Adrenal gland (tissue), 9 donors: ENCODE measurements at regions not wholly inside any gene's neighbourhood (a gene's known extent, or its start where the extent isn't known, plus 50 kb on each side); places are given as distances from the start of the nearest gene placed in this dataset.

Experiments
- DNase-seq, 7 donors: peaks; one replicate each; pipeline ENCODE4 v3.0.0-alpha.2; 2019 to 2020
- H3K27ac ChIP-seq, 5 donors: fragments of 200-600 bp; sonication (generic) in 4 of 5; 1 replicate in 3 of 5; 2 replicates in 2 of 5; pipeline versions ENCODE4 v1.5.1 to v1.8.0; 2016 to 2020; ENCODE audit warnings: mild to moderate bottlenecking in 1 of 5
- H3K27me3 ChIP-seq: fragments of 200-600 bp; 2 replicates; pipeline ENCODE4 v1.8.0; 2021
- H3K36me3 ChIP-seq, 2 donors: fragments of 200-600 bp; replicated peaks in 1 of 2; 1 replicate in 1 of 2; 2 replicates in 1 of 2; pipeline versions ENCODE4 v1.5.1 to v1.8.0; 2018 to 2022
- H3K4me1 ChIP-seq, 2 donors: fragments of 200-600 bp; replicated peaks in 1 of 2; 1 replicate in 1 of 2; 2 replicates in 1 of 2; pipeline versions ENCODE4 v1.5.1 to v1.8.0; 2018 to 2021
- H3K4me3 ChIP-seq, 4 donors: fragments of 200-600 bp; sonication (generic) in 3 of 4; one replicate each; pipeline ENCODE4 v1.5.1; 2016 to 2018
- H3K9me3 ChIP-seq, 3 donors: fragments of 200-600 bp; sonication (generic) in 1 of 3; replicated peaks in 1 of 3; 1 replicate in 2 of 3; 2 replicates in 1 of 3; pipeline versions ENCODE4 v1.5.1 to v1.8.0; 2016 to 2021
- CTCF ChIP-seq, 6 experiments: fragments of 450-650 bp in 4 of 6; fragments of 200-600 bp in 2 of 6; sonication (generic) in 1 of 6; IDR thresholded peaks; 1 replicate in 5 of 6; 2 replicates in 1 of 6; pipeline versions ENCODE4 v1.5.1 to v1.8.0; 2016 to 2021; ENCODE audit warnings: antibody characterized with exemption in 6 of 6, mild to moderate bottlenecking in 2 of 6, moderate library complexity in 1 of 6
- POLR2A ChIP-seq, 2 donors: fragments of 450-650 bp; IDR thresholded peaks; one replicate each; pipeline ENCODE4 v1.6.1; 2017; ENCODE audit warnings: antibody characterized with exemption in 2 of 2, mild to moderate bottlenecking in 2 of 2, moderate library complexity in 1 of 2
- WGBS, 4 donors: extraction: QIAGEN DNeasy Blood & Tissue Kit in 2 of 4; methylation state at CpG; one replicate each; pipeline versions ENCODE4 v1.1.5 to v1.1.7; 2013 to 2017; 5-methylcytosine and 5-hydroxymethylcytosine counted together
- intact Hi-C, 2 donors: fragments of 100-400 bp; cut with DNase I; formaldehyde crosslinking; loops; one replicate each; pipeline versions ENCODE4 v1.14.1 to v1.15.0; 2022 to 2023
- donor health status: healthy with polysubstance abuse.
- donor health status: Bipolar disorder and iron deficiency.
- donor health status: DM: yes; HTN: yes; CAD: no.
- donor health status: DM: no; HTN: no; CAD: no.
- donor health status: DM: no; HTN: no; CAD: no.

- Histone ChIP-seq H3K9me3 (no peaks in the 10 kb centered on the region), H3K36me3 (no peaks in the 10 kb centered on the region), H3K27ac (peak overlapping the region in 3 of 5 donors; percentile 31 to 77 (median 63)), H3K27me3 (no peaks in the 10 kb centered on the region), H3K4me1 (peaks cover 16 to 29% of the 10 kb centered on the region in 2 donors), H3K4me3 (no peak overlapping the region)
- DNase-seq, result peak in 6 of 7 donors; percentile 25 to 68 (median 46)
- intact Hi-C loops, result no loop called here
- 9 to 17% (median 12%) methylated on average over 4 of the region's 4 CpGs for WGBS, 4 donors
- TF ChIP-seq POLR2A (IDR thresholded peaks at IDR 0.05) (no peak), CTCF (IDR thresholded peaks at IDR 0.05) (no peak)
Observed at GRCh38 chr1:100628631-100629081, 90.7 kb downstream of the GPR88 start.

- H3K27me3 ChIP-seq, result no peaks in the 10 kb centered on the region
- H3K4me1 ChIP-seq, result peaks cover 16 to 29% of the 10 kb centered on the region in 2 donors
- H3K27ac ChIP-seq, result peak overlapping the region in 1 of 5 donors; percentile 63
- intact Hi-C loops, result no loop called here
- no peaks in the 10 kb centered on the region for H3K36me3 ChIP-seq
- no peak overlapping the region for H3K4me3 ChIP-seq
- DNase-seq, result no peak
- TF ChIP-seq CTCF (IDR thresholded peaks at IDR 0.05), result no peak
- TF ChIP-seq POLR2A (IDR thresholded peaks at IDR 0.05), result no peak
- no peaks in the 10 kb centered on the region for H3K9me3 ChIP-seq
Observed at GRCh38 chr1:100629391-100629790, 90.2 kb upstream of the VCAM1 start.

- TF ChIP-seq CTCF (IDR thresholded peaks at IDR 0.05) (no peak), POLR2A (IDR thresholded peaks at IDR 0.05) (no peak)
- 67 to 85% (median 78%) methylated on average over 4 of the region's 4 CpGs for WGBS, 4 donors
- Histone ChIP-seq H3K36me3 (no peaks in the 10 kb centered on the region), H3K9me3 (no peaks in the 10 kb centered on the region), H3K4me3 (no peak overlapping the region), H3K27ac (no peak overlapping the region), H3K4me1 (peaks cover 16 to 26% of the 10 kb centered on the region in 2 donors), H3K27me3 (no peaks in the 10 kb centered on the region)
- intact Hi-C loops, result no loop called here
- no peak for DNase-seq
Observed at GRCh38 chr1:100631015-100631551, 88.5 kb upstream of the VCAM1 start.

GRCh38 chr1:100642826-100643225, 76.7 kb upstream of the VCAM1 start:
- Histone ChIP-seq H3K4me1 (peaks cover 9 to 12% of the 10 kb centered on the region in 2 donors), H3K4me3 (no peak overlapping the region), H3K27ac (peak overlapping the region in 2 of 5 donors; percentile 25 to 66), H3K36me3 (no peaks in the 10 kb centered on the region), H3K27me3 (no peaks in the 10 kb centered on the region), H3K9me3 (no peaks in the 10 kb centered on the region)
- intact Hi-C loops, result loop anchor here in 1 of 2 donors (10.0 kb wide), 1 partner anchor 62 kb away; no protein-coding TSS in a partner anchor
- 75 to 95% (median 90%) methylated on average over 2 of the region's 2 CpGs for WGBS, 4 donors
- TF ChIP-seq POLR2A (IDR thresholded peaks at IDR 0.05), result no peak
- TF ChIP-seq CTCF (IDR thresholded peaks at IDR 0.05), result no peak
- no peak for DNase-seq
